ENCODE measurements at regions not wholly inside any gene's neighbourhood (a gene's known extent, or its start where the extent isn't known, plus 50 kb on each side); places are given as distances from the start of the nearest gene placed in this dataset.

GRCh38 chr3:140845882-140846281, 95.8 kb upstream of the SLC25A36 start:
- H3K4me3 ChIP-seq = no peak overlapping the region
- intact Hi-C loops (cut with DNase I) = no loop called here
- no peak for DNase-seq
- H3K27ac ChIP-seq = no peak overlapping the region
- H3K4me1 ChIP-seq = no peaks in the 10 kb centered on the region
- TF ChIP-seq POLR2A (IDR thresholded peaks at IDR 0.05) (no peak), CTCF (IDR thresholded peaks at IDR 0.05) (no peak)
- no peaks in the 10 kb centered on the region for H3K27me3 ChIP-seq
- H3K36me3 ChIP-seq (replicated peaks in 1 of 2; ENCODE audit: insufficient read depth in 1 of 2, low read depth in 2 of 2) = no peaks in the 10 kb centered on the region
- 80 to 81% methylated on average over 2 of the region's 2 CpGs for WGBS, 2 donors
- no peak for ATAC-seq
- no peaks in the 10 kb centered on the region for H3K9me3 ChIP-seq

GRCh38 chr3:140848666-140849065, 93.0 kb upstream of the SLC25A36 start:
- ATAC-seq (no peak), DNase-seq (no peak)
- TF ChIP-seq POLR2A (IDR thresholded peaks at IDR 0.05) (no peak), CTCF (IDR thresholded peaks at IDR 0.05) (no peak)
- WGBS, 2 donors = 54% methylated on average over 1 of the region's 1 CpG
- Histone ChIP-seq H3K36me3 (replicated peaks in 1 of 2; ENCODE audit: insufficient read depth in 1 of 2, low read depth in 2 of 2) (no peaks in the 10 kb centered on the region), H3K27me3 (no peaks in the 10 kb centered on the region), H3K4me1 (no peaks in the 10 kb centered on the region), H3K9me3 (no peaks in the 10 kb centered on the region), H3K4me3 (no peak overlapping the region), H3K27ac (no peak overlapping the region)
- intact Hi-C loops (cut with DNase I) = no loop called here

GRCh38 chr3:140850210-140850955, 91.3 kb upstream of the SLC25A36 start:
- Histone ChIP-seq H3K4me1 (no peaks in the 10 kb centered on the region), H3K36me3 (replicated peaks in 1 of 2; ENCODE audit: insufficient read depth in 1 of 2, low read depth in 2 of 2) (no peaks in the 10 kb centered on the region), H3K27me3 (no peaks in the 10 kb centered on the region), H3K4me3 (no peak overlapping the region), H3K27ac (no peak overlapping the region), H3K9me3 (no peaks in the 10 kb centered on the region)
- WGBS, 2 donors = 53 to 68% methylated on average over 4 of the region's 4 CpGs
- no peak for DNase-seq
- TF ChIP-seq POLR2A (IDR thresholded peaks at IDR 0.05) = no peak
- TF ChIP-seq CTCF (IDR thresholded peaks at IDR 0.05) = no peak
- intact Hi-C loops (cut with DNase I) = no loop called here
- no peak for ATAC-seq

GRCh38 chr3:140854961-140855360, 86.7 kb upstream of the SLC25A36 start:
- no peak for TF ChIP-seq POLR2A (IDR thresholded peaks at IDR 0.05)
- TF ChIP-seq CTCF (IDR thresholded peaks at IDR 0.05) = no peak
- Histone ChIP-seq H3K4me3 (no peak overlapping the region), H3K27ac (no peak overlapping the region), H3K27me3 (no peaks in the 10 kb centered on the region), H3K9me3 (no peaks in the 10 kb centered on the region), H3K36me3 (replicated peaks in 1 of 2; ENCODE audit: insufficient read depth in 1 of 2, low read depth in 2 of 2) (no peaks in the 10 kb centered on the region), H3K4me1 (no peaks in the 10 kb centered on the region)
- intact Hi-C loops (cut with DNase I) = no loop called here
- WGBS, 2 donors = 44% methylated on average over 2 of the region's 2 CpGs
- ATAC-seq (no peak), DNase-seq (no peak)

GRCh38 chr3:140856905-140857304, 84.7 kb upstream of the SLC25A36 start:
- Histone ChIP-seq H3K4me3 (no peak overlapping the region), H3K9me3 (no peaks in the 10 kb centered on the region), H3K36me3 (replicated peaks in 1 of 2; ENCODE audit: insufficient read depth in 1 of 2, low read depth in 2 of 2) (no peaks in the 10 kb centered on the region), H3K27ac (no peak overlapping the region), H3K27me3 (no peaks in the 10 kb centered on the region), H3K4me1 (no peaks in the 10 kb centered on the region)
- 100% methylated on average over 1 of the region's 1 CpG for WGBS, 2 donors
- ATAC-seq = no peak
- no peak for DNase-seq
- TF ChIP-seq CTCF (IDR thresholded peaks at IDR 0.05) (no peak), POLR2A (IDR thresholded peaks at IDR 0.05) (no peak)
- intact Hi-C loops (cut with DNase I) = no loop called here

Measured in body of pancreas (tissue), 4 donors.